B cell (primary cell): ENCODE measurements at regions not wholly inside any gene's neighbourhood (a gene's known extent, or its start where the extent isn't known, plus 50 kb on each side); places are given as distances from the start of the nearest gene placed in this dataset.

Experiments
- ATAC-seq: fragments of 200-7000 bp; cut with Tn5 transposase; one replicate; pipeline ENCODE4 v1.10.0; 2021; ENCODE audit warnings: low read depth, mild to moderate bottlenecking, moderate number of reproducible peaks, moderate library complexity
- CTCF ChIA-PET: fragments of 350-600 bp; sonication (Branson Sonifier 250); formaldehyde crosslinking; loops from one replicate; lab custom pipeline; 2021; ENCODE audit warnings: antibody characterized with exemption, inconsistent platforms; lab: Charles Lee
- POLR2A ChIA-PET: fragments of 350-600 bp; sonication (Branson Sonifier 250); formaldehyde crosslinking; loops from one replicate; lab custom pipeline; 2021; ENCODE audit warnings: antibody characterized with exemption; lab: Charles Lee
- DNase-seq: peaks from one replicate; pipeline ENCODE4 v3.0.0; 2013
- H2AFZ ChIP-seq: 2 replicates; pipeline ENCODE4 v1.6.1; 2012; ENCODE audit warnings: mild to moderate bottlenecking, low read depth, low read length; ENCODE audit not compliant: insufficient read depth, poor library complexity, severe bottlenecking
- H3K27ac ChIP-seq, 2 donors: 1 replicate in 1 of 2; 2 replicates in 1 of 2; pipeline ENCODE4 v1.5.1; 2012 to 2013; ENCODE audit warnings: low read length in 2 of 2, mild to moderate bottlenecking in 2 of 2, moderate library complexity in 1 of 2
- H3K27me3 ChIP-seq, 4 experiments: fragments of 200-600 bp in 1 of 4; sonication (generic) in 1 of 4; replicated peaks in 1 of 4; 1 replicate in 2 of 4; 2 replicates in 2 of 4; pipeline versions ENCODE4 v1.6.1 to v1.7.0; 2013 to 2016; ENCODE audit warnings: low read length in 3 of 4, mild to moderate bottlenecking in 2 of 4, mixed read lengths in 1 of 4, moderate library complexity in 1 of 4; ENCODE audit not compliant: insufficient read depth in 4 of 4, control insufficient read depth in 3 of 4; ENCODE audit errors: control extremely low read depth in 1 of 4
- H3K36me3 ChIP-seq, 2 experiments: replicated peaks in 1 of 2; 1 replicate in 1 of 2; 2 replicates in 1 of 2; pipeline versions ENCODE4 v1.6.1 to v1.7.1; 2013; ENCODE audit warnings: low read length in 1 of 2; ENCODE audit not compliant: insufficient read depth in 2 of 2, control insufficient read depth in 1 of 2; ENCODE audit errors: control extremely low read depth in 1 of 2, extremely low read depth in 1 of 2
- H3K4me1 ChIP-seq, 2 donors: fragments of 200-600 bp in 1 of 2; sonication (generic) in 1 of 2; 1 replicate in 1 of 2; 2 replicates in 1 of 2; pipeline versions ENCODE4 v1.5.1 to v1.6.1; 2013 to 2017; ENCODE audit warnings: low read length in 2 of 2; ENCODE audit not compliant: control insufficient read depth in 2 of 2, insufficient read depth in 2 of 2
- H3K4me2 ChIP-seq: replicated peaks from 2 replicates; pipeline ENCODE3; 2012; ENCODE audit warnings: mild to moderate bottlenecking, low read depth, low read length; ENCODE audit not compliant: poor library complexity, severe bottlenecking
- H3K4me3 ChIP-seq, 5 experiments: fragments of 200-600 bp in 1 of 5; sonication (generic) in 1 of 5; 1 replicate in 3 of 5; 2 replicates in 2 of 5; pipeline versions ENCODE4 v1.5.1 to v1.7.0; 2011 to 2016; ENCODE audit warnings: low read length in 4 of 5, mild to moderate bottlenecking in 4 of 5, low read depth in 2 of 5, control low read depth in 1 of 5, moderate library complexity in 1 of 5; ENCODE audit not compliant: insufficient read depth in 1 of 5; ENCODE audit errors: control extremely low read depth in 1 of 5, extremely low read depth in 1 of 5
- H3K79me2 ChIP-seq: fragments of 200-600 bp; sonication (generic); one replicate; pipeline ENCODE4 v1.6.0; 2016; ENCODE audit warnings: low read length; ENCODE audit not compliant: control insufficient read depth, insufficient read depth
- H3K9ac ChIP-seq: fragments of 200-600 bp; sonication (generic); 2 replicates; pipeline ENCODE4 v1.6.1; 2017; ENCODE audit warnings: mild to moderate bottlenecking, low read length, moderate library complexity
- H3K9me3 ChIP-seq, 3 donors: one replicate each; pipeline versions ENCODE4 v1.6.1 to v1.7.1; 2013; ENCODE audit warnings: low read length in 2 of 3; ENCODE audit not compliant: control insufficient read depth in 2 of 3, insufficient read depth in 1 of 3; ENCODE audit errors: control extremely low read depth in 1 of 3
- H4K20me1 ChIP-seq: 2 replicates; pipeline ENCODE4 v1.6.0; 2012; ENCODE audit warnings: mild to moderate bottlenecking, low read length; ENCODE audit not compliant: insufficient read depth, control insufficient read depth, poor library complexity, severe bottlenecking
- H3K27ac Mint-ChIP-seq: one replicate; pipeline ENCODE4 v1.8.0; 2021; ENCODE audit warnings: mixed read lengths
- H3K27me3 Mint-ChIP-seq: one replicate; pipeline ENCODE4 v1.8.0; 2021; ENCODE audit warnings: mixed read lengths
- H3K4me1 Mint-ChIP-seq: one replicate; pipeline ENCODE4 v1.8.0; 2021; ENCODE audit warnings: mixed read lengths
- H3K4me3 Mint-ChIP-seq: one replicate; pipeline ENCODE4 v1.8.0; 2021; ENCODE audit warnings: mixed read lengths
- H3K9me3 Mint-ChIP-seq: one replicate; pipeline ENCODE4 v1.8.0; 2022; ENCODE audit warnings: mixed read lengths; ENCODE audit not compliant: insufficient read depth
- CTCF ChIP-seq: fragments of 200-600 bp; IDR thresholded peaks from one replicate; pipeline ENCODE4 v1.8.0; 2022; ENCODE audit warnings: antibody characterized with exemption, mild to moderate bottlenecking
- EZH2 ChIP-seq: IDR thresholded peaks from 2 replicates; pipeline ENCODE4 v1.6.1; 2012; ENCODE audit warnings: borderline replicate concordance, low read depth, mild to moderate bottlenecking, moderate library complexity, low read length; ENCODE audit not compliant: insufficient read depth, poor library complexity, severe bottlenecking
- WGBS: methylation state at CpG from one replicate; pipeline ENCODE4 v1.1.5; 2013; ENCODE audit warnings: missing lambda C conversion rate; ENCODE audit not compliant: insufficient coverage; 5-methylcytosine and 5-hydroxymethylcytosine counted together
- intact Hi-C: fragments of 100-400 bp; cut with micrococcal nuclease; formaldehyde crosslinking; loops from one replicate; pipeline ENCODE4 v1.10.0; 2022

GRCh38 chr10:31103112-31103511, 71.4 kb upstream of the ZNF438 start:
- 87% methylated on average over 3 of the region's 3 CpGs for WGBS
- Histone ChIP-seq H3K4me1 (no peaks in the 10 kb centered on the region), H3K4me2 (no peak overlapping the region), H3K27me3 (no peaks in the 10 kb centered on the region), H3K9ac (no peak overlapping the region), H3K79me2 (no peaks in the 10 kb centered on the region), H4K20me1 (no peaks in the 10 kb centered on the region), H3K27ac (no peak overlapping the region), H3K9me3 (no peaks in the 10 kb centered on the region), H3K4me3 (no peak overlapping the region), H2AFZ (no peak overlapping the region), H3K36me3 (no peaks in the 10 kb centered on the region)
- POLR2A ChIA-PET: no interaction called here
- Mint-ChIP-seq H3K27me3 (peaks cover 5% of the 10 kb centered on the region), H3K4me3 (no peak overlapping the region), H3K4me1 (no peaks in the 10 kb centered on the region), H3K9me3 (no peaks in the 10 kb centered on the region), H3K27ac (no peak overlapping the region)
- TF ChIP-seq EZH2 (no peak), CTCF (no peak)
- no peak for DNase-seq
- CTCF ChIA-PET: no interaction called here
- ATAC-seq: no peak
- intact Hi-C loops: no loop called here

GRCh38 chr10:31112961-31113360, 81.3 kb upstream of the ZNF438 start:
- WGBS: 100% methylated on average over 1 of the region's 3 CpGs
- H3K9ac ChIP-seq: no peak overlapping the region
- no peak overlapping the region for H3K4me3 Mint-ChIP-seq
- H3K27me3 Mint-ChIP-seq: peaks cover 4% of the 10 kb centered on the region
- no peak for ATAC-seq
- H2AFZ ChIP-seq: no peak overlapping the region
- no peaks in the 10 kb centered on the region for H3K27me3 ChIP-seq
- H3K4me1 Mint-ChIP-seq: no peaks in the 10 kb centered on the region
- TF ChIP-seq CTCF (no peak), EZH2 (no peak)
- no peaks in the 10 kb centered on the region for H3K79me2 ChIP-seq
- H3K4me1 ChIP-seq: no peaks in the 10 kb centered on the region
- H3K9me3 ChIP-seq: peaks cover 0 to 10% (median 2%) of the 10 kb centered on the region in 3 donors
- no peak overlapping the region for H3K4me2 ChIP-seq
- no peak overlapping the region for H3K27ac ChIP-seq
- ChIA-PET POLR2A (no interaction called here), CTCF (no interaction called here)
- H3K27ac Mint-ChIP-seq: no peak overlapping the region
- no peaks in the 10 kb centered on the region for H3K36me3 ChIP-seq
- DNase-seq: no peak
- H4K20me1 ChIP-seq: no peaks in the 10 kb centered on the region
- H3K4me3 ChIP-seq: no peak overlapping the region
- intact Hi-C loops: no loop called here
- H3K9me3 Mint-ChIP-seq: peaks cover 4% of the 10 kb centered on the region
